GM12874 (cell line): ENCODE measurements at regions not wholly inside any gene's neighbourhood (a gene's known extent, or its start where the extent isn't known, plus 50 kb on each side); places are given as distances from the start of the nearest gene placed in this dataset.

Experiments
- CTCF ChIP-seq: IDR thresholded peaks from 2 replicates; pipeline ENCODE4 v1.5.1; 2011; ENCODE audit warnings: low read depth, mild to moderate bottlenecking, control low read depth, low read length, moderate library complexity; ENCODE audit not compliant: insufficient read depth

- no peak for TF ChIP-seq CTCF
These were observed 201.2 kb upstream of the RPL38 start for GRCh38 chr17:74002241-74002640.

- no peak for TF ChIP-seq CTCF
These were observed 199.4 kb upstream of the RPL38 start for GRCh38 chr17:74004056-74004455.

- no peak for TF ChIP-seq CTCF
These were observed 197.7 kb upstream of the RPL38 start for GRCh38 chr17:74005790-74006189.

GRCh38 chr17:74006371-74006770, 197.1 kb upstream of the RPL38 start:
- no peak for TF ChIP-seq CTCF

- TF ChIP-seq CTCF, result 0 out of 2 replicates have a peak, but pooled peaks have one; percentile 13
These were observed 195.3 kb upstream of the RPL38 start for GRCh38 chr17:74008196-74008595.

GRCh38 chr17:74009056-74009625, 194.3 kb upstream of the RPL38 start:
- no peak for TF ChIP-seq CTCF

GRCh38 chr17:74010903-74011302, 192.6 kb upstream of the RPL38 start:
- TF ChIP-seq CTCF, result no peak
